SK-N-SH (cell line): ENCODE measurements at regions not wholly inside any gene's neighbourhood (a gene's known extent, or its start where the extent isn't known, plus 50 kb on each side); places are given as distances from the start of the nearest gene placed in this dataset.

ENCODE experiments used
- FOXM1 ChIP-seq: IDR thresholded peaks from 2 replicates; pipeline ENCODE4 v1.4.0; 2012; ENCODE audit warnings: low read depth, mild to moderate bottlenecking
- SMC3 ChIP-seq: IDR thresholded peaks from 2 replicates; pipeline ENCODE4 v1.6.1; 2012; ENCODE audit warnings: low read depth, low read length, improper control_type of control experiment
- YY1 ChIP-seq: IDR thresholded peaks from 2 replicates; pipeline ENCODE4 v1.4.0; 2012; ENCODE audit warnings: low read depth, mild to moderate bottlenecking
- TF ChIP-seq, protein P1 (sequence below): fragments of 150-350 bp; IDR thresholded peaks from 2 replicates; pipeline ENCODE4 v1.6.1; 2017; ENCODE audit warnings: antibody characterized with exemption, low read length, low read depth, borderline replicate concordance
- TF ChIP-seq, protein P2 (sequence below): fragments of 150-350 bp; IDR thresholded peaks from 2 replicates; pipeline ENCODE4 v1.6.1; 2016; ENCODE audit warnings: mild to moderate bottlenecking, low read depth, low read length
- TF ChIP-seq, protein P3 (sequence below): IDR thresholded peaks from 2 replicates; pipeline ENCODE4 v1.4.0; 2012; ENCODE audit warnings: low read depth
- TF ChIP-seq, protein P4 (sequence below): fragments of 200-600 bp; sonication (generic); IDR thresholded peaks from 2 replicates; pipeline ENCODE4 v1.6.1; 2017; ENCODE audit warnings: antibody characterized with exemption, mild to moderate bottlenecking, moderate library complexity

DNA sequence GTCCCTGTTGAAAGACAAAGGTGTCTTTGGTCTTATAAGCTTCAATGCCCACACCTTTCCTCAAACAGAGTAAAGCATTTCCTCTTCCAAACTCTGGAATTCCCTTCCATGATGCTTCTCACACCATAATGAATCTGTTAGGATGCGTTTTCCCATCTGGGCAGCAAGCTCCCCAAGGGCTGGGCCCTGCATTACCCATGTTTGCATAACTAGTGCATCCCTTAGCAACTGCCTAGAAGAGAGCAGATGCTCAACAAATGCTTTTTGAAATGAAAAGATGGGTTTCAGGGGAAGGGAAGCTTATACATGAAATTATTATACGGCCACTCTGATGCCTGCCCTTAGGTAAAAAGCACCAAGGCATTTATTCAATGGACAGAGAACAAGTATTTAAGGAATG is 124.5 kb upstream of the CCL2 start:
- TF ChIP-seq, protein P1, sequence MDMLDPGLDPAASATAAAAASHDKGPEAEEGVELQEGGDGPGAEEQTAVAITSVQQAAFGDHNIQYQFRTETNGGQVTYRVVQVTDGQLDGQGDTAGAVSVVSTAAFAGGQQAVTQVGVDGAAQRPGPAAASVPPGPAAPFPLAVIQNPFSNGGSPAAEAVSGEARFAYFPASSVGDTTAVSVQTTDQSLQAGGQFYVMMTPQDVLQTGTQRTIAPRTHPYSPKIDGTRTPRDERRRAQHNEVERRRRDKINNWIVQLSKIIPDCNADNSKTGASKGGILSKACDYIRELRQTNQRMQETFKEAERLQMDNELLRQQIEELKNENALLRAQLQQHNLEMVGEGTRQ = no peak
- TF ChIP-seq, protein P2, sequence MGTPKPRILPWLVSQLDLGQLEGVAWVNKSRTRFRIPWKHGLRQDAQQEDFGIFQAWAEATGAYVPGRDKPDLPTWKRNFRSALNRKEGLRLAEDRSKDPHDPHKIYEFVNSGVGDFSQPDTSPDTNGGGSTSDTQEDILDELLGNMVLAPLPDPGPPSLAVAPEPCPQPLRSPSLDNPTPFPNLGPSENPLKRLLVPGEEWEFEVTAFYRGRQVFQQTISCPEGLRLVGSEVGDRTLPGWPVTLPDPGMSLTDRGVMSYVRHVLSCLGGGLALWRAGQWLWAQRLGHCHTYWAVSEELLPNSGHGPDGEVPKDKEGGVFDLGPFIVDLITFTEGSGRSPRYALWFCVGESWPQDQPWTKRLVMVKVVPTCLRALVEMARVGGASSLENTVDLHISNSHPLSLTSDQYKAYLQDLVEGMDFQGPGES = no peak
- TF ChIP-seq, protein P3, sequence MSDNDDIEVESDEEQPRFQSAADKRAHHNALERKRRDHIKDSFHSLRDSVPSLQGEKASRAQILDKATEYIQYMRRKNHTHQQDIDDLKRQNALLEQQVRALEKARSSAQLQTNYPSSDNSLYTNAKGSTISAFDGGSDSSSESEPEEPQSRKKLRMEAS = no peak
- TF ChIP-seq FOXM1 (no peak), YY1 (no peak), SMC3 (no peak)
- TF ChIP-seq, protein P4, sequence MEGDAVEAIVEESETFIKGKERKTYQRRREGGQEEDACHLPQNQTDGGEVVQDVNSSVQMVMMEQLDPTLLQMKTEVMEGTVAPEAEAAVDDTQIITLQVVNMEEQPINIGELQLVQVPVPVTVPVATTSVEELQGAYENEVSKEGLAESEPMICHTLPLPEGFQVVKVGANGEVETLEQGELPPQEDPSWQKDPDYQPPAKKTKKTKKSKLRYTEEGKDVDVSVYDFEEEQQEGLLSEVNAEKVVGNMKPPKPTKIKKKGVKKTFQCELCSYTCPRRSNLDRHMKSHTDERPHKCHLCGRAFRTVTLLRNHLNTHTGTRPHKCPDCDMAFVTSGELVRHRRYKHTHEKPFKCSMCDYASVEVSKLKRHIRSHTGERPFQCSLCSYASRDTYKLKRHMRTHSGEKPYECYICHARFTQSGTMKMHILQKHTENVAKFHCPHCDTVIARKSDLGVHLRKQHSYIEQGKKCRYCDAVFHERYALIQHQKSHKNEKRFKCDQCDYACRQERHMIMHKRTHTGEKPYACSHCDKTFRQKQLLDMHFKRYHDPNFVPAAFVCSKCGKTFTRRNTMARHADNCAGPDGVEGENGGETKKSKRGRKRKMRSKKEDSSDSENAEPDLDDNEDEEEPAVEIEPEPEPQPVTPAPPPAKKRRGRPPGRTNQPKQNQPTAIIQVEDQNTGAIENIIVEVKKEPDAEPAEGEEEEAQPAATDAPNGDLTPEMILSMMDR = no peak
